ENCODE measurements at regions not wholly inside any gene's neighbourhood (a gene's known extent, or its start where the extent isn't known, plus 50 kb on each side); places are given as distances from the start of the nearest gene placed in this dataset.

DNA sequence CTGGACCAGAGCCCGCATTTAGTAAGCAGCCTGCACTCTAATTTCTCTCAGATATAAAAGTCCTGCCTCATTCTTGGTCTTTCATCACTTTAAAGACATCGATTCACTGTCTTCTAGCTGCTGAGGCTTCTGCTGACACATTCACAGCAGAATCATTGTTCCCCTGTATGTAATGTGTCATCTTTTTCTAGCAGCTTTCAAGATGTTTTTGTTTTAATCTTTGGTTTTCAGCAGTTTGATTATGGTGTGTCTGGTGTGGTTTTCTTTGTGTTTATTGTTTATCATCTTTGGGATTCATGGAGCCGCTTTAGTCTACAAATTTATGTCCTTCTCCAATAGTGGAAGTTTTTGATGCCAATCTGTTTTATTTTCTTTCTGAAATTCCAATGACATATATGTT, 157.3 kb upstream of the STMND1 start:
- H3K27ac ChIP-seq = no peak overlapping the region
- no peaks in the 10 kb centered on the region for H3K36me3 ChIP-seq
- no peak for DNase-seq
- TF ChIP-seq, protein P1, sequence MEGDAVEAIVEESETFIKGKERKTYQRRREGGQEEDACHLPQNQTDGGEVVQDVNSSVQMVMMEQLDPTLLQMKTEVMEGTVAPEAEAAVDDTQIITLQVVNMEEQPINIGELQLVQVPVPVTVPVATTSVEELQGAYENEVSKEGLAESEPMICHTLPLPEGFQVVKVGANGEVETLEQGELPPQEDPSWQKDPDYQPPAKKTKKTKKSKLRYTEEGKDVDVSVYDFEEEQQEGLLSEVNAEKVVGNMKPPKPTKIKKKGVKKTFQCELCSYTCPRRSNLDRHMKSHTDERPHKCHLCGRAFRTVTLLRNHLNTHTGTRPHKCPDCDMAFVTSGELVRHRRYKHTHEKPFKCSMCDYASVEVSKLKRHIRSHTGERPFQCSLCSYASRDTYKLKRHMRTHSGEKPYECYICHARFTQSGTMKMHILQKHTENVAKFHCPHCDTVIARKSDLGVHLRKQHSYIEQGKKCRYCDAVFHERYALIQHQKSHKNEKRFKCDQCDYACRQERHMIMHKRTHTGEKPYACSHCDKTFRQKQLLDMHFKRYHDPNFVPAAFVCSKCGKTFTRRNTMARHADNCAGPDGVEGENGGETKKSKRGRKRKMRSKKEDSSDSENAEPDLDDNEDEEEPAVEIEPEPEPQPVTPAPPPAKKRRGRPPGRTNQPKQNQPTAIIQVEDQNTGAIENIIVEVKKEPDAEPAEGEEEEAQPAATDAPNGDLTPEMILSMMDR (IDR thresholded peaks at IDR 0.05; ENCODE audit: low read depth, low read length) = no peak
- H3K27me3 ChIP-seq (ENCODE audit: insufficient read depth, low read depth, severe bottlenecking) = no peaks in the 10 kb centered on the region
- no peak overlapping the region for H3K4me3 ChIP-seq (ENCODE audit: low read depth, low read length)
- H3K9me3 ChIP-seq (ENCODE audit: severe bottlenecking) = no peaks in the 10 kb centered on the region

DNA sequence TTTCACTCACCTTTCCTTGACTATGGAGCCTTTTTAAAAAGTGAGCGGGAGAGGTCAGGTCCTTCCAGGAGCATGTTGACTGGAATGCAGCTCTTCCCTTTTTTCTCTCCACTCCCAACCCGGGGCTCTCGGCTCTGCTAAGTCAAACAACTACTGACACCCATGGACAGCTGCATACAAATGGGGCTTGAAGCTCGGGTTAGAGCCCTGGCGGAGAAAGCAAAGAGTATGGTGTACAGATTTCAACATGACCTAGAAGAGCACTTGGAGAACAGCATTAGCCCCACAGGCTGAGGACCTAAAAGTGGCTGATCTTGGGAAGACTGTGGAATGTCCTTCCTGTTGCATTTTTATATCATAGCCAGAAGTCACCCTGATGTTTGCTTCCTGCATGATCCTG, 162.0 kb upstream of the STMND1 start:
- H3K9me3 ChIP-seq (ENCODE audit: severe bottlenecking) = no peaks in the 10 kb centered on the region
- no peak overlapping the region for H3K4me3 ChIP-seq (ENCODE audit: low read depth, low read length)
- H3K27ac ChIP-seq = no peak overlapping the region
- no peaks in the 10 kb centered on the region for H3K36me3 ChIP-seq
- TF ChIP-seq, protein P1 (IDR thresholded peaks at IDR 0.05; ENCODE audit: low read depth, low read length) = no peak
- no peak for DNase-seq
- H3K27me3 ChIP-seq (ENCODE audit: insufficient read depth, low read depth, severe bottlenecking) = no peaks in the 10 kb centered on the region

DNA sequence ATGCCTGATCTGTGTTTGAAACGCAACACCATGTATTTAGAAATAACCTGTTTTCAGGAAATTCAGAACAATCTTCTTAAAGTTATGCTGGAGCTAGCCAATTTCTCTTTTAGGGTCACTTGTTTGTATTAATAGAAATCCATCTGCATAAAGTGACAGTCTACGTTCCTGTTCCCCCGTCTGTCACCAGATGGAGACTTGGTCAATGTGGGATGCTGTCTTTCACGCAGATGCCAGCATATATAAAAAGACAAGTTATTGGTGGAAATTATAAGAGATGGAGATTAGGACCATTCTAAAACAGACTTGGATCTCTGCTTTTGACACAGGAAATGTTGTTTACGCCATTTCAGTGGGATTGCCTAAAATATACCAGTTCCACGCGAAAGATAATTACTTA, 162.5 kb upstream of the STMND1 start:
- no peaks in the 10 kb centered on the region for H3K36me3 ChIP-seq
- no peaks in the 10 kb centered on the region for H3K27me3 ChIP-seq (ENCODE audit: insufficient read depth, low read depth, severe bottlenecking)
- no peak overlapping the region for H3K4me3 ChIP-seq (ENCODE audit: low read depth, low read length)
- TF ChIP-seq, protein P1 (IDR thresholded peaks at IDR 0.05; ENCODE audit: low read depth, low read length) = no peak
- no peak for DNase-seq
- H3K9me3 ChIP-seq (ENCODE audit: severe bottlenecking) = no peaks in the 10 kb centered on the region
- no peak overlapping the region for H3K27ac ChIP-seq

DNA sequence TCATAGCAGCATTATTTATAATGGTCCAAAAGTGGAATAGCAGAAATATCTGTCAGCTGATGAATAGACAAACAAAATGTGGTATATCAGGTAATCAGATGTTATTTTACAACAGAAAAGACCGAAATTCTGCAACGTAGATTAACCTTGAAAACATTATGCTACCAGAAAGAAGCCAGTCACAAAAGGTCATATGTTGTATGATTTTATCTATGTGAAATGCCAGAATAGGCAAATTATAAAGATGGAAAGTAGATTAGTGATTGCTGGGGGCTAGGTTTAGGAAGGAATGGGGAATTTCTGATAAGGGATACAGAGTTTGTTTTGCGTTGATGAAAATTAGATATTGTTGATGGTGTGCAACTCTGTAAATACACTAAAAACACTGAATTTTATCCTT, 165.0 kb upstream of the STMND1 start:
- no peak for DNase-seq
- H3K4me3 ChIP-seq (ENCODE audit: low read depth, low read length) = no peak overlapping the region
- TF ChIP-seq, protein P1 (IDR thresholded peaks at IDR 0.05; ENCODE audit: low read depth, low read length) = no peak
- H3K27me3 ChIP-seq (ENCODE audit: insufficient read depth, low read depth, severe bottlenecking) = no peaks in the 10 kb centered on the region
- H3K36me3 ChIP-seq = no peaks in the 10 kb centered on the region
- no peak overlapping the region for H3K27ac ChIP-seq
- no peaks in the 10 kb centered on the region for H3K9me3 ChIP-seq (ENCODE audit: severe bottlenecking)

DNA sequence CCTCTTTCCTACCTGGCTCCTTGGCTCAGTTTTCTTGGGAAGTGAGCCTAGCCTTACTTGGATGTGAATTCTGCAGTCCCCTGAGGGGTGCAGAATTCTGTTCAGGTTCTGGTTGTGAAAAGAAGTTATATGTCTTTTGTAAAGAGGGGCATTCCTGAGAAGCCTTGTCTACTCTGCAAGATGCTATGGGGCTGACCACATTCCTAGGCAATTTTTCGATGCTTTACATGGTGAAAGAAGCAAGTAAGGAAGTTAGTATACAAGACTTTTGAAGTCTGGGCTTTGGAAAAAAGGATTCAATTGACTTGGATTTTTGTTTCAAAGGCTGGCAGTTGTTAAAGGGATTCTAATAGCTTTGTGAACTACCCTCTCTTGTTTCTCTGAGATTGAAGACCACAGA, 167.9 kb upstream of the STMND1 start:
- Histone ChIP-seq H3K4me3 (ENCODE audit: low read depth, low read length) (no peak overlapping the region), H3K27me3 (ENCODE audit: insufficient read depth, low read depth, severe bottlenecking) (no peaks in the 10 kb centered on the region), H3K36me3 (no peaks in the 10 kb centered on the region), H3K9me3 (ENCODE audit: severe bottlenecking) (peaks cover 3% of the 10 kb centered on the region), H3K27ac (no peak overlapping the region)
- TF ChIP-seq, protein P1 (IDR thresholded peaks at IDR 0.05; ENCODE audit: low read depth, low read length) = no peak
- no peak for DNase-seq

DNA sequence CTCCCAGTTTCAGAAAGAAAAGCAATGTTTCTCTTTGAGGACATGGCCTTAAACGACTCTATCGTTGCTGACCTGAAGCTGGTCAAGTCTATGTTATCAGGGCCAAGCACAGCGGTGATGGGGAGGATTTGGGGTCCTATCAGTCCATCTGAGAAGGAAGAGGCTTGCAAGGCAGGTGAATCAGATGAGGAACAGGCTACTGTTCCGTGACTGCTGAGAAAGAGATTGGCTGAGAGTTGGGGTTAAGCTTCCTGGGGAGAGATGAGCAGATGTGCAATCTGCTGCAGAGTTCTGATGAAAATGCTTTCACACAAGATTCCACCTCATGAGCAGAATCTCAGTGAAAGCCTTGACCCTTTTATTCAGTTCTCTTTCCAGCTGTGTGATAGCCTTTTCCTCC, 168.3 kb upstream of the STMND1 start:
- TF ChIP-seq, protein P1 (IDR thresholded peaks at IDR 0.05; ENCODE audit: low read depth, low read length) = no peak
- H3K36me3 ChIP-seq = no peaks in the 10 kb centered on the region
- H3K9me3 ChIP-seq (ENCODE audit: severe bottlenecking) = peaks cover 3% of the 10 kb centered on the region
- no peak overlapping the region for H3K27ac ChIP-seq
- H3K4me3 ChIP-seq (ENCODE audit: low read depth, low read length) = no peak overlapping the region
- DNase-seq = no peak
- H3K27me3 ChIP-seq (ENCODE audit: insufficient read depth, low read depth, severe bottlenecking) = no peaks in the 10 kb centered on the region

All from WERI-Rb-1 (cell line).